ENCODE measurements at regions not wholly inside any gene's neighbourhood (a gene's known extent, or its start where the extent isn't known, plus 50 kb on each side); places are given as distances from the start of the nearest gene placed in this dataset.
"Not testable (repeated sequence)": the region's sequence is repeated elsewhere in the genome, so short reads cannot be mapped to it uniquely, and the experiment has no call there.

- no peaks in the 10 kb centered on the region for H3K9me3 ChIP-seq (ENCODE audit: control insufficient read depth, insufficient read depth, low read length)
- no peaks in the 10 kb centered on the region for H3K36me3 ChIP-seq (ENCODE audit: insufficient read depth, low read length)
- H3K4me1 ChIP-seq (ENCODE audit: insufficient read depth, low read length): peaks cover 16% of the 10 kb centered on the region; the same call in 1 of the 2 replicates
- H3K9ac ChIP-seq (ENCODE audit: low read depth, low read length): no peak overlapping the region
Observed at GRCh38 chr11:28798286-28798685, 690.1 kb downstream of the METTL15 start.

DNA sequence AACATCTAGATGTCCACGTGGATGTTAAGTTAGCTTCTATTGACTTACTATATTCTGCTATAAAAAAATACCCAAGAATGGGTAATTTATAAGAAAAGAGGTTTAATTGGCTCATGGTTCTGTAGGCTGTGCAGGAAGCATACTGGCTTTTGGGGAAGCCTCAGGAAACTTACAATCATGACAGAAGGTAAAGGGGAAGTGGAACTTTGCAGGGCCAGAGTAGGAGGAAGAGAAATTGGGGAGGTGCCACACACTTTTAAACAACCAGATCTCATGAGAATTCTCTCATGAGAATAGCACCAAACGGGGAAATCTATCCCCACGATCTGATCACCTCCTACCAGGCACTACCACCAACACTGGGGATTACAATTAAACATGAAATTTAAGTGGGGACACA is 689.3 kb downstream of the METTL15 start:
- no peaks in the 10 kb centered on the region for H3K36me3 ChIP-seq (ENCODE audit: insufficient read depth, low read length)
- no peak overlapping the region for H3K9ac ChIP-seq (ENCODE audit: low read depth, low read length)
- H3K4me1 ChIP-seq (ENCODE audit: insufficient read depth, low read length): peaks cover 23% of the 10 kb centered on the region
- no peaks in the 10 kb centered on the region for H3K9me3 ChIP-seq (ENCODE audit: control insufficient read depth, insufficient read depth, low read length)

- Histone ChIP-seq H3K36me3 (ENCODE audit: insufficient read depth, low read length) (no peaks in the 10 kb centered on the region), H3K4me1 (ENCODE audit: insufficient read depth, low read length) (peaks cover 25% of the 10 kb centered on the region), H3K9ac (ENCODE audit: low read depth, low read length) (no peak overlapping the region), H3K9me3 (ENCODE audit: control insufficient read depth, insufficient read depth, low read length) (0 out of 2 replicates have a peak, but pooled peaks cover 3% of the 10 kb centered on the region)
Observed at GRCh38 chr11:28794405-28794804, 686.2 kb downstream of the METTL15 start.

DNA sequence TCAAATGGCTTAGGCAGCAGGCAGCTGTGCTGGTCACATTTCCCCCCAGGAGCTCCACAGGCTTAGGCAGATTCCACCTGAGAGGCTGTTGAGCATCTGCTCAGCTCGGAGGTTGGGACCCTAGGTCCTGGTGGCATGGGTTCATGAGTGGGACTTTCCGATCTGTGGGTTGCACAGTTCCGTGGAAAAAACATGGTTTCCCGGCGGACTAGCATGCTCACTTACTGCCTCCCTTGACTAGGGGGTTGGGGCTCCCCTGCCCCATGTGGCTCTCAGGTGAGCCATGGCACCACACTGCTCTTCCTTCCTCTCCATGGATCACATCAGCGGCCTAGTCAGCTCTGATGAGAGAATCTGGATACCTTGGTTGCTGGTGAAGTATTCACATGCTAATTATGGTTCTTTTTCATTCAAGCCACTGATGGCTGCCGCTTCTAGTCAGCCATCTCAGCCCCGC is 685.1 kb downstream of the METTL15 start:
- Histone ChIP-seq H3K9me3 (ENCODE audit: control insufficient read depth, insufficient read depth, low read length) (0 out of 2 replicates have a peak, but pooled peaks cover 3% of the 10 kb centered on the region), H3K4me1 (ENCODE audit: insufficient read depth, low read length) (peaks cover 25% of the 10 kb centered on the region), H3K36me3 (ENCODE audit: insufficient read depth, low read length) (no peaks in the 10 kb centered on the region), H3K9ac (ENCODE audit: low read depth, low read length) (no peak overlapping the region; the same call in 1 of the 2 replicates)

DNA sequence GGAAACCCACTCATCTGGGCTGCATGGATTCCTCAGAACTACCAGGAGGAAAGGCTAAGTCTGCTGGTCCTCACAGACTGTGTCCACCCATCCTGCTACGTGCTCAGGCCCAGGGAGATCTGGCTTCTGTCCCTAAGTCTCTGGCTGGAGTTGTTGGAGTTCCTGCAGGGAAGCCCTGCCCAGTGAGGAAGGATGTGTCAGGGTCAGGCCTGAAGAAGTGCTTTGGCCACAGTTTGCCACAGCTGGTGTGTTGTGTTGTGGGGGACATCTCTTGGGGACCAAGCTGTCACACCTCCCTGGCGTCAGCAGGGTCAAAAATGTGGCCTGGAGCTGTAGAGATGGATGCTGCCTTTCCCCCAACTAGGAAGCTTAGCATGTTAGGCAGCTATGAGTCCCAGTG is 684.7 kb downstream of the METTL15 start:
- H3K9ac ChIP-seq (ENCODE audit: low read depth, low read length): no peak overlapping the region
- H3K36me3 ChIP-seq (ENCODE audit: insufficient read depth, low read length): no peaks in the 10 kb centered on the region
- peaks cover 25% of the 10 kb centered on the region for H3K4me1 ChIP-seq (ENCODE audit: insufficient read depth, low read length)
- H3K9me3 ChIP-seq (ENCODE audit: control insufficient read depth, insufficient read depth, low read length): 0 out of 2 replicates have a peak, but pooled peaks cover 3% of the 10 kb centered on the region

DNA sequence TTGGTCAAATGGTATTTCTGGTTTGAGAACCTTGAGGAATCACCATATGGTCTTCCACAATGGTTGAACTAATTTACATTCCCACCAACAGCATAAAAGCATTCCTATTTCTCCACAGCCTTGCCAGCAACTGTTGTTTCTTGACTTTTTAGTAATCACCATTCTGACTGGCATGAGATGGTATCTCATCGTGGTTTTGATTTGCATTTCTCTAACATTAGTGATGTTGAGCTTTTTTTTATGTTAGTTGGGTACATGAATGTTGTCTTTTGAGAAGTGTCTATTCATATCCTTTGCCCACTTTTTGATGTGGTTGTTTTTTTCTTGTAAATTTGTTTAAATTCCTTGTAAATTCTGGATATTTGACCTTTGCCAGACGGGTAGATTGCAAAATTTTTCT is 679.7 kb downstream of the METTL15 start:
- not testable (repeated sequence) for H3K36me3 ChIP-seq (ENCODE audit: insufficient read depth, low read length); H3K4me1 ChIP-seq (ENCODE audit: insufficient read depth, low read length); H3K9ac ChIP-seq (ENCODE audit: low read depth, low read length); H3K9me3 ChIP-seq (ENCODE audit: control insufficient read depth, insufficient read depth, low read length)

GRCh38 chr11:28777126-28777525 is 668.9 kb downstream of the METTL15 start:
- Histone ChIP-seq H3K9me3 (ENCODE audit: control insufficient read depth, insufficient read depth, low read length) (0 out of 2 replicates have a peak, but pooled peaks cover 8% of the 10 kb centered on the region), H3K36me3 (ENCODE audit: insufficient read depth, low read length) (no peaks in the 10 kb centered on the region), H3K4me1 (ENCODE audit: insufficient read depth, low read length) (no peaks in the 10 kb centered on the region), H3K9ac (ENCODE audit: low read depth, low read length) (no peak overlapping the region)

- no peak overlapping the region for H3K9ac ChIP-seq (ENCODE audit: low read depth, low read length)
- H3K36me3 ChIP-seq (ENCODE audit: insufficient read depth, low read length): no peaks in the 10 kb centered on the region; the same call in 1 of the 2 replicates
- H3K4me1 ChIP-seq (ENCODE audit: insufficient read depth, low read length): no peaks in the 10 kb centered on the region
- no peaks in the 10 kb centered on the region for H3K9me3 ChIP-seq (ENCODE audit: control insufficient read depth, insufficient read depth, low read length)
Observed at GRCh38 chr11:28773606-28774005, 665.4 kb downstream of the METTL15 start.

- H3K36me3 ChIP-seq (ENCODE audit: insufficient read depth, low read length): no peaks in the 10 kb centered on the region; the same call in 1 of the 2 replicates
- H3K9me3 ChIP-seq (ENCODE audit: control insufficient read depth, insufficient read depth, low read length): no peaks in the 10 kb centered on the region
- no peaks in the 10 kb centered on the region for H3K4me1 ChIP-seq (ENCODE audit: insufficient read depth, low read length)
- no peak overlapping the region for H3K9ac ChIP-seq (ENCODE audit: low read depth, low read length)
Observed at GRCh38 chr11:28770806-28771205, 662.6 kb downstream of the METTL15 start.

- Histone ChIP-seq H3K36me3 (ENCODE audit: insufficient read depth, low read length) (no peaks in the 10 kb centered on the region; the same call in 1 of the 2 replicates), H3K9ac (ENCODE audit: low read depth, low read length) (no peak overlapping the region), H3K4me1 (ENCODE audit: insufficient read depth, low read length) (no peaks in the 10 kb centered on the region), H3K9me3 (ENCODE audit: control insufficient read depth, insufficient read depth, low read length) (no peaks in the 10 kb centered on the region)
Observed at GRCh38 chr11:28767574-28767973, 659.4 kb downstream of the METTL15 start.

DNA sequence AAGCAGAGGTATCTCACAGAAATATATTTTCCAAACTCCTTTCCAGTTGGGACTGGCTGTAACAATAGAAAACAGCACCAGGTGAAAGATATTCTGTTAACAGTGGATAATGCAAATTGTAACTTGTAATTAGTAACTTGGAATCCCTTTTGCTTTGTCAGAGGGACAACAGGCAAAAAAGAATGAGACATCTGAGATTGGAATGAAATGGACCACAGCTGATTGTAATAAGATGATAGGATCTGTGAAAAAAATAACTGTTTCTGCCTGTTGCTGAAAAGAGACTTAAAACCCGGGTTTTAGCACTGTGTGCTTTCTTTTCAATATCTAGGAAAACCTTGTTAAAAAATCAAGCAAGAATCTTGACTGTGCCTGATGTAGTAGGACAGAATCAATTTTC is 655.7 kb downstream of the METTL15 start:
- H3K4me1 ChIP-seq (ENCODE audit: insufficient read depth, low read length): peaks cover 15% of the 10 kb centered on the region
- H3K9me3 ChIP-seq (ENCODE audit: control insufficient read depth, insufficient read depth, low read length): no peaks in the 10 kb centered on the region
- H3K9ac ChIP-seq (ENCODE audit: low read depth, low read length): no peak overlapping the region
- H3K36me3 ChIP-seq (ENCODE audit: insufficient read depth, low read length): no peaks in the 10 kb centered on the region

DNA sequence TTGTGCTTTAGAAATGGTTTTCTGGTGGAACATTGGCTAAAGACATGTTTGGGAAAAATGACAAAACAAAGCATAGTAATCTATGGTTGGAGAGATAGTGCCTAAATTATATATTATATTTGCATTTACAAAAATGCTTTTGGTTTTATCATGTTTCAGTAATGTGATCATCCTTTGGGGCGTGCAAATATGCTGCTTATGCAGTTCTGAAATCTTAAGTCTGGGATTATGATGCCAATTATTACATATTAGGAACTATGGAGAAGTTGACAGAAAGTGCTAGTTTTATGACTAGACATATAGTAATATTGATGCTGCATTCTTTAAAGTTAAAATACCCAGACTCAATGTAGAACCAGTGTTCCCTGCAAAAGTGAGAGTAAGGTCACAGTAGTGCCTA is 655.0 kb downstream of the METTL15 start:
- H3K36me3 ChIP-seq (ENCODE audit: insufficient read depth, low read length): no peaks in the 10 kb centered on the region
- no peaks in the 10 kb centered on the region for H3K9me3 ChIP-seq (ENCODE audit: control insufficient read depth, insufficient read depth, low read length)
- no peak overlapping the region for H3K9ac ChIP-seq (ENCODE audit: low read depth, low read length)
- peaks cover 15% of the 10 kb centered on the region for H3K4me1 ChIP-seq (ENCODE audit: insufficient read depth, low read length)

- H3K9ac ChIP-seq (ENCODE audit: low read depth, low read length): no peak overlapping the region
- no peaks in the 10 kb centered on the region for H3K9me3 ChIP-seq (ENCODE audit: control insufficient read depth, insufficient read depth, low read length)
- no peaks in the 10 kb centered on the region for H3K36me3 ChIP-seq (ENCODE audit: insufficient read depth, low read length)
- H3K4me1 ChIP-seq (ENCODE audit: insufficient read depth, low read length): peaks cover 15% of the 10 kb centered on the region
Observed at GRCh38 chr11:28760676-28761390, 652.6 kb downstream of the METTL15 start.

DNA sequence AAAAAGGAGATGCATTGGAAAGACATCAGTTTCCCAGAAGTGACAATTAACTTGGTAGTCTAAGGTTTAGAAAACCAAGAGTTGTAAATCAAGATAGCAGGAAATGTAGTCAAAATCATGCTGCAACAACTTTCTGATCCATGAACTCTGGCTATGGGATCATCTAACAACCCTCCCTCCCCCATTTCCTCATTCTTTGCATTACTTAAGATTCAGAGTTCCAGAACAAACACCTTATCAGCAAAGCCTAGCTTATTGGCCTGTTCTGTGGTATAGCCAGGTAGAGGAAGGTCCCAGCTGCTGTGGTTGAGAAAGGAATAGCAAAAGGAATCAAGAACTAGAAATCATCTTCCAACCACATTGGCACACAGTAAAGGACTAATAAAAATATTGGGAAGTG is 651.1 kb downstream of the METTL15 start:
- H3K4me1 ChIP-seq (ENCODE audit: insufficient read depth, low read length): peaks cover 15% of the 10 kb centered on the region
- no peaks in the 10 kb centered on the region for H3K9me3 ChIP-seq (ENCODE audit: control insufficient read depth, insufficient read depth, low read length)
- no peak overlapping the region for H3K9ac ChIP-seq (ENCODE audit: low read depth, low read length)
- no peaks in the 10 kb centered on the region for H3K36me3 ChIP-seq (ENCODE audit: insufficient read depth, low read length)

DNA sequence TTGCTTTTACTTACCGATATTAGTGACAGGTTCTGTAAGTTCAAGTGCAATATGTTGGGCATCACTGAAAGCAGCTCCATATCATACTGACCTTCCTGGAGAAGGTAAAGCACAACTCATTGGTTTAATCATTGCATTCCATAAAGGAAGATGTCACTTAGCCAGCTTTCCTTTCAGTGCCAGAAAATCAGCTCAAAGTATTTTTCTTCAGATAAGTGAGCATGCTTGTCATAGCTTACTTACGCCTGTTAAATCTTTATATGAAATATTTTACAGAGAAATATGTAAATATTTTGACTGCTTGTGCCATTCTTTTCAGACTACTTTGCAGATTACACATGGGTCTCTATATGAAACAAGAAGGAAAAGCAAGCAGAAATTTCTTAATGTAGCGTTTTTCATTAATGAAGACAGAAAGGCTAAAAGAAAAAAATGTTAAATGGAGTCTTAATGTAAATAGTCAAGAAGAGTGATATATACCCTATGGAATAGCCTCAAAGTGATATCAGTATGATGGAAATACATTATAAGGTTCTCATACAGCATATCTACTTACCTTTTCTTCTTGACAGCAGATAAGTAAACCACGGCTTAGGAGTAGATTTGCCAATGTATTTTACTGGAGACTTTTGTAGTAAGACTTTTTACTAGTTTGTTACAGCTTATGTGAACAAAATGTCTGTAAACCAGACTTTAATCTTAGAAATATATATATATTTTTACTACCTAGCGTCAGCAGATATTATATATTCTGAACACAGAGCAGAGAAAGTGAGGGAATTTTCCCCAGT is 649.7 kb downstream of the METTL15 start:
- H3K4me1 ChIP-seq (ENCODE audit: insufficient read depth, low read length): peaks cover 15% of the 10 kb centered on the region
- no peaks in the 10 kb centered on the region for H3K9me3 ChIP-seq (ENCODE audit: control insufficient read depth, insufficient read depth, low read length)
- H3K36me3 ChIP-seq (ENCODE audit: insufficient read depth, low read length): no peaks in the 10 kb centered on the region
- no peak overlapping the region for H3K9ac ChIP-seq (ENCODE audit: low read depth, low read length)
